Stomach (tissue), 8 donors: ENCODE measurements at regions not wholly inside any gene's neighbourhood (a gene's known extent, or its start where the extent isn't known, plus 50 kb on each side); places are given as distances from the start of the nearest gene placed in this dataset.

Experiments
- DNase-seq, 2 donors: peaks; one replicate each; pipeline versions ENCODE4 v3.0.0 to v3.0.0-alpha.2; 2013 to 2019
- H3K27ac ChIP-seq, 5 donors: fragments of 200-600 bp in 4 of 5; sonication (generic) in 4 of 5; one replicate each; pipeline ENCODE4 v1.5.1; 2013 to 2019; ENCODE audit warnings: mild to moderate bottlenecking in 1 of 5, moderate library complexity in 1 of 5
- H3K27me3 ChIP-seq, 3 donors: fragments of 200-600 bp; sonication (generic); one replicate each; pipeline ENCODE4 v1.5.1; 2017 to 2019; ENCODE audit warnings: mixed run types in 1 of 3
- H3K36me3 ChIP-seq, 4 donors: fragments of 200-600 bp; sonication (generic); 1 replicate in 3 of 4; 2 replicates in 1 of 4; pipeline ENCODE4 v1.5.1; 2016 to 2019
- H3K4me1 ChIP-seq, 4 donors: fragments of 200-600 bp; sonication (generic); one replicate each; pipeline ENCODE4 v1.5.1; 2016 to 2019
- H3K4me3 ChIP-seq, 4 donors: fragments of 200-600 bp; sonication (generic) in 3 of 4; one replicate each; pipeline ENCODE4 v1.5.1; 2016 to 2019; ENCODE audit warnings: mild to moderate bottlenecking in 1 of 4
- H3K9me3 ChIP-seq, 4 donors: fragments of 200-600 bp; sonication (generic); one replicate each; pipeline ENCODE4 v1.5.1; 2016 to 2019
- CTCF ChIP-seq, 7 experiments: fragments of 450-650 bp in 4 of 7; fragments of 200-600 bp in 3 of 7; sonication (generic) in 3 of 7; IDR thresholded peaks; one replicate each; pipeline ENCODE4 v1.5.1; 2016 to 2019; ENCODE audit warnings: antibody characterized with exemption in 7 of 7, control low read depth in 2 of 7, mild to moderate bottlenecking in 1 of 7
- EP300 ChIP-seq: sonication (generic); formaldehyde crosslinking; IDR thresholded peaks from one replicate; pipeline ENCODE4 v1.6.1; 2017; ENCODE audit warnings: antibody characterized with exemption
- POLR2A ChIP-seq, 4 donors: fragments of 450-650 bp; IDR thresholded peaks; one replicate each; pipeline ENCODE4 v1.6.1; 2016; ENCODE audit warnings: antibody characterized with exemption in 4 of 4, control low read depth in 2 of 4, mild to moderate bottlenecking in 1 of 4, moderate library complexity in 1 of 4
- POLR2AphosphoS5 ChIP-seq, 3 donors: sonication (generic); formaldehyde crosslinking; IDR thresholded peaks; one replicate each; pipeline ENCODE4 v1.6.1; 2016; ENCODE audit warnings: antibody characterized with exemption in 3 of 3
- WGBS, 5 donors: extraction: QIAGEN DNeasy Blood & Tissue Kit in 3 of 5; methylation state at CpG; one replicate each; pipeline versions ENCODE4 v1.1.5 to v1.1.7; 2013 to 2018; 5-methylcytosine and 5-hydroxymethylcytosine counted together
- intact Hi-C: fragments of 100-400 bp; cut with DNase I; formaldehyde crosslinking; loops from one replicate; pipeline ENCODE4 v1.15.1; 2023; ENCODE audit warnings: low total_unique reads
- donor health status: healthy with polysubstance abuse.
- donor health status: Bipolar disorder and iron deficiency.
- donor health status: healthy.

- H3K4me3 ChIP-seq: no peak overlapping the region
- peaks cover 0 to 39% (median 4%) of the 10 kb centered on the region in 3 donors for H3K27me3 ChIP-seq
- TF ChIP-seq CTCF (IDR thresholded peaks at IDR 0.05): no peak
- TF ChIP-seq POLR2AphosphoS5 (IDR thresholded peaks at IDR 0.05): no peak
- no peak for TF ChIP-seq POLR2A (IDR thresholded peaks at IDR 0.05)
- TF ChIP-seq EP300: no peak
- peaks cover 0 to 19% (median 14%) of the 10 kb centered on the region in 4 donors for H3K4me1 ChIP-seq
- H3K27ac ChIP-seq: no peak overlapping the region
- H3K9me3 ChIP-seq: peaks cover 0 to 17% (median 16%) of the 10 kb centered on the region in 4 donors
- DNase-seq: no peak
- H3K36me3 ChIP-seq: no peaks in the 10 kb centered on the region
- intact Hi-C loops: no loop called here
- 68 to 77% (median 75%) methylated on average over 3 of the region's 3 CpGs for WGBS, 5 donors
Measured at GRCh38 chr19:28857967-28858366, 355.0 kb downstream of the UQCRFS1 start.

- peaks cover 0 to 43% (median 4%) of the 10 kb centered on the region in 3 donors for H3K27me3 ChIP-seq
Measured at GRCh38 chr19:28855216-28855615, 357.7 kb downstream of the UQCRFS1 start.

DNA sequence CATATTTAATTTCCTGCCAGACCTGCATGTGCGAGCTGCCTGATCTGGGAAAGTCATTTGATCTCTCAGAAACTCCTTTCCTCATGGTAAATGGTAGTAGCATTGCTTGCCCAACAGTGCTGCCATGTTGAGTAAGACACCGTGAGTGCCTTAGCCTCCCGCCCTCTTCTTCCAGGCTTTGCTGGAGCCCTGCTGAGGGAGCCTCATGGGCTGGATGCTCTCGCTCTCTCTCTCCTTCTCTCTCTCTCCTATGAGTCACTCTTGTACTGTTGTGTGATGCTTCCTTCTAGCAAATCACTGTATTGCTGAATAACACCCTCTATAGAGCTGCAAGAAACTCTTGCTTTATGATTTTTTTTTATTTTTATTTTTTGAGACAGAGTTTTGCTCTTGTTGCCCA, 365.5 kb downstream of the UQCRFS1 start:
- 74 to 83% (median 80%) methylated on average over 4 of the region's 4 CpGs for WGBS, 5 donors
- TF ChIP-seq POLR2AphosphoS5 (IDR thresholded peaks at IDR 0.05) (no peak), CTCF (IDR thresholded peaks at IDR 0.05) (no peak), EP300 (no peak), POLR2A (IDR thresholded peaks at IDR 0.05) (no peak)
- no peaks in the 10 kb centered on the region for H3K36me3 ChIP-seq
- H3K27ac ChIP-seq: no peak overlapping the region
- H3K27me3 ChIP-seq: peaks cover 0 to 22% (median 3%) of the 10 kb centered on the region in 3 donors
- no peak overlapping the region for H3K4me3 ChIP-seq
- DNase-seq: no peak
- H3K4me1 ChIP-seq: no peaks in the 10 kb centered on the region
- intact Hi-C loops: no loop called here
- H3K9me3 ChIP-seq: no peaks in the 10 kb centered on the region

More at GRCh38 chr19:28855216-28855615, 357.7 kb downstream of the UQCRFS1 start:
- no peak for DNase-seq
- Histone ChIP-seq H3K4me1 (no peaks in the 10 kb centered on the region), H3K9me3 (peaks cover 0 to 17% (median 16%) of the 10 kb centered on the region in 4 donors), H3K36me3 (no peaks in the 10 kb centered on the region), H3K4me3 (no peak overlapping the region), H3K27ac (no peak overlapping the region)
- TF ChIP-seq POLR2A (IDR thresholded peaks at IDR 0.05) (no peak), POLR2AphosphoS5 (IDR thresholded peaks at IDR 0.05) (no peak), CTCF (IDR thresholded peaks at IDR 0.05) (no peak), EP300 (no peak)
- intact Hi-C loops: no loop called here
- 63 to 69% (median 67%) methylated on average over 3 of the region's 3 CpGs for WGBS, 5 donors

- TF ChIP-seq POLR2A (IDR thresholded peaks at IDR 0.05) (no peak), EP300 (no peak), CTCF (IDR thresholded peaks at IDR 0.05) (no peak), POLR2AphosphoS5 (IDR thresholded peaks at IDR 0.05) (no peak)
- peaks cover 0 to 30% (median 3%) of the 10 kb centered on the region in 3 donors for H3K27me3 ChIP-seq
- H3K4me1 ChIP-seq: no peaks in the 10 kb centered on the region
- intact Hi-C loops: no loop called here
- H3K27ac ChIP-seq: no peak overlapping the region
- H3K4me3 ChIP-seq: no peak overlapping the region
- no peaks in the 10 kb centered on the region for H3K36me3 ChIP-seq
- H3K9me3 ChIP-seq: no peaks in the 10 kb centered on the region
- 92 to 97% (median 94%) methylated on average over 4 of the region's 4 CpGs for WGBS, 5 donors
- DNase-seq: no peak
Measured at GRCh38 chr19:28846094-28846812, 366.7 kb downstream of the UQCRFS1 start.
